ENCODE measurements at regions not wholly inside any gene's neighbourhood (a gene's known extent, or its start where the extent isn't known, plus 50 kb on each side); places are given as distances from the start of the nearest gene placed in this dataset.

DNA sequence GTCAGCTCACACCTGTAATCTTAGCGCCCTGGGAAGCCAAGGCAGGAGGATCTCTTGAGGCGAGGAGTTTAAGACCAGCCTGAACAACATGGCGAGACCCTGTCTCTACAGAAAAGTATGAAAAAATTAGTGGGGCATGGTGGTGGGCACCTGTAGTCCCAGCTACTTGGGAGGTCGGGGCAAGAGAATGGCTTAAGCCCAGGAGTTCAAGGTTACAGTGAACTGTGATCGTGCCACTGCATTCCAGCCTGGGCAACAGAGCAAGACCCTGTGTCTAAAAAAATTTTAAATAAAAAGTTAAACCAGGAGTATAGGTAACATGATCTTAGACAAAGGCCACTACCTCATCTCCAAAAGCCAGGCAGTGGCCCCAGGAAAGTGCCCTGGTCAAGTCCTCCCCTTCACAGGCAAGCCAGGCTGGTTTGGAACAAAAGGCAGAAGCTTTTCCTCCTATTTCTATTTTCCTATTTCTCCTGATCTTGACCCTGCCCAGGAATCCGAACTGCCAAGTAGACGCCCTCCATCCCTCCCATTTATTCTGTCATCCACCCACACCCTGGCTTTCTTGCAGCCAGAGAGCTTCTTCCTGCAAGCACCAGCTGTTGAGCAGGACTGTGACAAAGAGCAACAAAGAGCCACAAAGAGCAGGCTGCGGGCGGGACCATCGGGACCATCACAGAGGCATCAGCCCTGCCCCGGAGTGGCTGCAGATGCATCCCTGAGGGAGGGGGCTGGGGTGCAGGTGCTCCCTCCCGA is 149.9 kb upstream of the AFDN start (continued):
- TF ChIP-seq, protein P1, sequence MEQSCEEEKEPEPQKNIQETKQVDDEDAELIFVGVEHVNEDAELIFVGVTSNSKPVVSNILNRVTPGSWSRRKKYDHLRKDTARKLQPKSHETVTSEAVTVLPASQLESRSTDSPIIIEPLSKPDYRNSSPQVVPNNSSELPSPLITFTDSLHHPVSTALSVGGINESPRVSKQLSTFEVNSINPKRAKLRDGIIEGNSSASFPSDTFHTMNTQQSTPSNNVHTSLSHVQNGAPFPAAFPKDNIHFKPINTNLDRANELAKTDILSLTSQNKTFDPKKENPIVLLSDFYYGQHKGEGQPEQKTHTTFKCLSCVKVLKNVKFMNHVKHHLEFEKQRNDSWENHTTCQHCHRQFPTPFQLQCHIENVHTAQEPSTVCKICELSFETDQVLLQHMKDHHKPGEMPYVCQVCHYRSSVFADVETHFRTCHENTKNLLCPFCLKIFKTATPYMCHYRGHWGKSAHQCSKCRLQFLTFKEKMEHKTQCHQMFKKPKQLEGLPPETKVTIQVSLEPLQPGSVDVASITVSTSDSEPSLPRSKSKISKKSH (CRISPR knock-in tag; IDR thresholded peaks at IDR 0.05; ENCODE audit: borderline replicate concordance), result no peak
- TF ChIP-seq, protein P2, sequence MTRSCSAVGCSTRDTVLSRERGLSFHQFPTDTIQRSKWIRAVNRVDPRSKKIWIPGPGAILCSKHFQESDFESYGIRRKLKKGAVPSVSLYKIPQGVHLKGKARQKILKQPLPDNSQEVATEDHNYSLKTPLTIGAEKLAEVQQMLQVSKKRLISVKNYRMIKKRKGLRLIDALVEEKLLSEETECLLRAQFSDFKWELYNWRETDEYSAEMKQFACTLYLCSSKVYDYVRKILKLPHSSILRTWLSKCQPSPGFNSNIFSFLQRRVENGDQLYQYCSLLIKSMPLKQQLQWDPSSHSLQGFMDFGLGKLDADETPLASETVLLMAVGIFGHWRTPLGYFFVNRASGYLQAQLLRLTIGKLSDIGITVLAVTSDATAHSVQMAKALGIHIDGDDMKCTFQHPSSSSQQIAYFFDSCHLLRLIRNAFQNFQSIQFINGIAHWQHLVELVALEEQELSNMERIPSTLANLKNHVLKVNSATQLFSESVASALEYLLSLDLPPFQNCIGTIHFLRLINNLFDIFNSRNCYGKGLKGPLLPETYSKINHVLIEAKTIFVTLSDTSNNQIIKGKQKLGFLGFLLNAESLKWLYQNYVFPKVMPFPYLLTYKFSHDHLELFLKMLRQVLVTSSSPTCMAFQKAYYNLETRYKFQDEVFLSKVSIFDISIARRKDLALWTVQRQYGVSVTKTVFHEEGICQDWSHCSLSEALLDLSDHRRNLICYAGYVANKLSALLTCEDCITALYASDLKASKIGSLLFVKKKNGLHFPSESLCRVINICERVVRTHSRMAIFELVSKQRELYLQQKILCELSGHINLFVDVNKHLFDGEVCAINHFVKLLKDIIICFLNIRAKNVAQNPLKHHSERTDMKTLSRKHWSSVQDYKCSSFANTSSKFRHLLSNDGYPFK (CRISPR knock-in tag; IDR thresholded peaks at IDR 0.05; ENCODE audit: borderline replicate concordance), result no peak
- TF ChIP-seq ZNF660 (CRISPR knock-in tag; IDR thresholded peaks at IDR 0.05; ENCODE audit: borderline replicate concordance, low read depth), result no peak
- TF ChIP-seq ZMYM3 (CRISPR knock-in tag; IDR thresholded peaks at IDR 0.05), result no peak
- TF ChIP-seq, protein P3, sequence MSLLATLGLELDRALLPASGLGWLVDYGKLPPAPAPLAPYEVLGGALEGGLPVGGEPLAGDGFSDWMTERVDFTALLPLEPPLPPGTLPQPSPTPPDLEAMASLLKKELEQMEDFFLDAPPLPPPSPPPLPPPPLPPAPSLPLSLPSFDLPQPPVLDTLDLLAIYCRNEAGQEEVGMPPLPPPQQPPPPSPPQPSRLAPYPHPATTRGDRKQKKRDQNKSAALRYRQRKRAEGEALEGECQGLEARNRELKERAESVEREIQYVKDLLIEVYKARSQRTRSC (CRISPR knock-in tag; IDR thresholded peaks at IDR 0.05; ENCODE audit: low read depth), result no peak
- no peak for TF ChIP-seq HOXA5 (CRISPR knock-in tag; IDR thresholded peaks at IDR 0.05)
- TF ChIP-seq HMG20A (CRISPR knock-in tag; IDR thresholded peaks at IDR 0.05; ENCODE audit: borderline replicate concordance), result no peak
- no peak for TF ChIP-seq ISL2 (CRISPR knock-in tag; IDR thresholded peaks at IDR 0.05)
- TF ChIP-seq ZNF766 (CRISPR knock-in tag; IDR thresholded peaks at IDR 0.05; ENCODE audit: borderline replicate concordance), result no peak
- TF ChIP-seq KDM6A (CRISPR knock-in tag; IDR thresholded peaks at IDR 0.05; ENCODE audit: low read depth), result no peak
- TF ChIP-seq KLF16 (CRISPR knock-in tag; IDR thresholded peaks at IDR 0.05), result no peak
- TF ChIP-seq RARG (CRISPR knock-in tag; IDR thresholded peaks at IDR 0.05; ENCODE audit: low read depth), result no peak
- no peak for TF ChIP-seq ZSCAN21 (CRISPR knock-in tag; IDR thresholded peaks at IDR 0.05; ENCODE audit: borderline replicate concordance)
- TF ChIP-seq ZFAT (CRISPR knock-in tag; conservative IDR thresholded peaks at IDR 0.05), result no peak
- TF ChIP-seq EP300 (IDR thresholded peaks at IDR 0.05; ENCODE audit: low read depth in 2 of 2, low read length in 2 of 2), result no peak
- no peak for TF ChIP-seq EP300 (CRISPR knock-in tag; IDR thresholded peaks at IDR 0.05; ENCODE audit: borderline replicate concordance)
- TF ChIP-seq ZNF850 (CRISPR knock-in tag; conservative IDR thresholded peaks at IDR 0.05), result peak; percentile 90
- TF ChIP-seq BHLHE40 (IDR thresholded peaks at IDR 0.05; ENCODE audit: low read length), result no peak
- no peak for TF ChIP-seq ZNF484 (CRISPR knock-in tag; IDR thresholded peaks at IDR 0.05; ENCODE audit: borderline replicate concordance, low read depth)
- TF ChIP-seq CBX2 (IDR thresholded peaks at IDR 0.05; ENCODE audit: low read depth, low read length), result no peak
- TF ChIP-seq CBX2 (CRISPR knock-in tag; IDR thresholded peaks at IDR 0.05; ENCODE audit: low read depth), result no peak
- TF ChIP-seq, protein P4, sequence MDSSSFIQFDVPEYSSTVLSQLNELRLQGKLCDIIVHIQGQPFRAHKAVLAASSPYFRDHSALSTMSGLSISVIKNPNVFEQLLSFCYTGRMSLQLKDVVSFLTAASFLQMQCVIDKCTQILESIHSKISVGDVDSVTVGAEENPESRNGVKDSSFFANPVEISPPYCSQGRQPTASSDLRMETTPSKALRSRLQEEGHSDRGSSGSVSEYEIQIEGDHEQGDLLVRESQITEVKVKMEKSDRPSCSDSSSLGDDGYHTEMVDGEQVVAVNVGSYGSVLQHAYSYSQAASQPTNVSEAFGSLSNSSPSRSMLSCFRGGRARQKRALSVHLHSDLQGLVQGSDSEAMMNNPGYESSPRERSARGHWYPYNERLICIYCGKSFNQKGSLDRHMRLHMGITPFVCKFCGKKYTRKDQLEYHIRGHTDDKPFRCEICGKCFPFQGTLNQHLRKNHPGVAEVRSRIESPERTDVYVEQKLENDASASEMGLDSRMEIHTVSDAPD (CRISPR knock-in tag; IDR thresholded peaks at IDR 0.05), result 0 out of 2 replicates have a peak, but pooled peaks have one; percentile 37
- TF ChIP-seq, protein P5, sequence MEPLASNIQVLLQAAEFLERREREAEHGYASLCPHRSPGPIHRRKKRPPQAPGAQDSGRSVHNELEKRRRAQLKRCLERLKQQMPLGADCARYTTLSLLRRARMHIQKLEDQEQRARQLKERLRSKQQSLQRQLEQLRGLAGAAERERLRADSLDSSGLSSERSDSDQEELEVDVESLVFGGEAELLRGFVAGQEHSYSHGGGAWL (CRISPR knock-in tag; IDR thresholded peaks at IDR 0.05), result no peak
- no peak; the same call in 1 of the 2 replicates for TF ChIP-seq FOXK1 (CRISPR knock-in tag; IDR thresholded peaks at IDR 0.05; ENCODE audit: borderline replicate concordance, low read depth)
